ENCODE measurements at regions not wholly inside any gene's neighbourhood (a gene's known extent, or its start where the extent isn't known, plus 50 kb on each side); places are given as distances from the start of the nearest gene placed in this dataset.

DNA sequence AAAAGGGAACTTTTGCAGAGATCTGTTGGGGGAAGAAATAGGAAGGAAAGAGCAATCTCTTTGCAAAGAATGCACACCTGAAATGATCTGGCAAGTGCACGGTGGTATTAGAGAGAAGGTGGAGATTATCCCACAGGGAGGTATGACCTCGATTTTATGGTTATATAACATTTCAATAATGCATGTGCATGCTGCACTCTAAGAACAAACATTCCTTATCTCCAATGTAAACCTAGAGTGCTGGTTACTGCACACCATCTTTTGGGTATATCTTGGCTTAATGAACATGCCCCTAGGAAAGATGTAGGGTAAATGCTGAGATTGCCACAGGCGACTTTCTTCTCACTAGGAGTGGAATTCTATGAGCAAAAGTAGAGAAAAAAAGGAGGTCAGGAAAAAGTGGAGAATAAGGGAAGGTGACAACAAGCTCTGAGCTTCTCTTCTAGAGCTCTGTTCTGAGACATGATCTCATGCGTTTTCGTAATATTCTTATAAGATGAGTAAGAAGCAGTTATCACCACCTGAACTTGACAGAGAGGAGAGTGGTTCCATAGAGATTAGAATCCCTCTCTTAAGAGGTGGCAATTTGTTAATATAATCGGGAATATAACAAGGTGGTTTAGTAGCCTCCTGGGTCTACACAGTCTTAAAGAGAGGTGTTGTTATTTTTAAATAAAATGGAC, 117.5 kb upstream of the TMC3 start:
- peaks cover 0 to 4% (median 0%) of the 10 kb centered on the region in 9 donors for H3K27me3 ChIP-seq
- H3K4me3 ChIP-seq, result no peak overlapping the region
- no peak overlapping the region for H3K27ac ChIP-seq
- intact Hi-C loops (cut with DNase I), result loop anchor here in 1 of 10 donors (5.0 kb wide), 1 partner anchor 706 kb away; no protein-coding TSS in a partner anchor
- peaks cover 0 to 7% (median 0%) of the 10 kb centered on the region in 12 donors for H3K4me1 ChIP-seq
- no peak for TF ChIP-seq CTCF (IDR thresholded peaks at IDR 0.05)
- no peak for TF ChIP-seq POLR2A (IDR thresholded peaks at IDR 0.05)
- no peaks in the 10 kb centered on the region for H3K36me3 ChIP-seq
- no peaks in the 10 kb centered on the region for H3K9me3 ChIP-seq
- no peak for ATAC-seq
- 70 to 77% (median 75%) methylated on average over 6 of the region's 6 CpGs for WGBS, 4 donors
- no peak for DNase-seq

DNA sequence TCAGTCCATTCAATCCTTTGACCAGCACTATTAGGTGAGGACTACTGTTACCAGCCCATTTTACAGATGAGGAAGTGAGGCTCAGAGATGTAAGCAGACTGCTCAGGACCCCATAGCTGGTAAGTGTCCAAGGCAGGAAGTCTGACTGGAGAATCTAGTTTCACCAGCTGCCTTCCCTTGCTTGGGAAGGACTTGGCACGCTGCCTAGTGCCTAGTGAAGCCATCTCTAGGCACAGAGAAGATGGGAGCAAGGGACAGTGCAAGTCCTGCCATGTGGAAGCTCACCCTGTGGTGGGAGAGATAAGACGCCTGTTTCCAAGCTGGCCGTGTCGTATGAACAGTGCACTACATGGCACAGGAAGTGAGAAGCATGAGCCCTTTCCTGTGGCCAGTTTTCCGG, 111.8 kb upstream of the TMC3 start:
- no peak overlapping the region for H3K27ac ChIP-seq
- H3K4me1 ChIP-seq, result no peaks in the 10 kb centered on the region
- TF ChIP-seq CTCF (IDR thresholded peaks at IDR 0.05) (no peak), POLR2A (IDR thresholded peaks at IDR 0.05) (no peak)
- no peak for ATAC-seq
- DNase-seq, result peak in 1 of 5 donors; percentile 24
- no peaks in the 10 kb centered on the region for H3K9me3 ChIP-seq
- 69 to 90% (median 78%) methylated on average over 5 of the region's 5 CpGs for WGBS, 4 donors
- H3K27me3 ChIP-seq, result no peaks in the 10 kb centered on the region
- no peak overlapping the region for H3K4me3 ChIP-seq
- H3K36me3 ChIP-seq, result no peaks in the 10 kb centered on the region
- intact Hi-C loops (cut with DNase I), result loop anchor here in 4 of 10 donors (10.0 kb wide), 6 partner anchors 329 to 709 kb away; partner anchors contain the start of gene MEX3B (in 1 of the 4)

- no peak overlapping the region for H3K4me3 ChIP-seq
- 79 to 85% (median 82%) methylated on average over 12 of the region's 12 CpGs for WGBS, 4 donors
- H3K27me3 ChIP-seq, result no peaks in the 10 kb centered on the region
- ATAC-seq, result no peak
- no peaks in the 10 kb centered on the region for H3K36me3 ChIP-seq
- no peak for TF ChIP-seq POLR2A (IDR thresholded peaks at IDR 0.05)
- no peak for TF ChIP-seq CTCF (IDR thresholded peaks at IDR 0.05)
- no peaks in the 10 kb centered on the region for H3K4me1 ChIP-seq
- DNase-seq, result no peak
- H3K9me3 ChIP-seq, result no peaks in the 10 kb centered on the region
- no peak overlapping the region for H3K27ac ChIP-seq
- intact Hi-C loops (cut with DNase I), result loop anchor here in 8 of 10 donors (5.0 to 10.0 kb wide), 14 partner anchors 330 to 713 kb away; partner anchors contain the start of gene MEX3B (in 3 of the 8)
Measured at GRCh38 chr15:81484086-81484955, 110.3 kb upstream of the TMC3 start.

- Histone ChIP-seq H3K9me3 (no peaks in the 10 kb centered on the region), H3K4me3 (no peak overlapping the region), H3K4me1 (no peaks in the 10 kb centered on the region), H3K27ac (no peak overlapping the region), H3K36me3 (no peaks in the 10 kb centered on the region), H3K27me3 (no peaks in the 10 kb centered on the region)
- TF ChIP-seq CTCF (IDR thresholded peaks at IDR 0.05) (no peak), POLR2A (IDR thresholded peaks at IDR 0.05) (no peak)
- no peak for DNase-seq
- ATAC-seq, result no peak
- WGBS, 4 donors, result 84 to 92% (median 90%) methylated on average over 3 of the region's 3 CpGs
- intact Hi-C loops (cut with DNase I), result loop anchor here in 8 of 10 donors (5.0 to 10.0 kb wide), 14 partner anchors 331 to 714 kb away; partner anchors contain the start of gene MEX3B (in 3 of the 8)
Measured at GRCh38 chr15:81483496-81483895, 109.5 kb upstream of the TMC3 start.
